ENCODE measurements at regions not wholly inside any gene's neighbourhood (a gene's known extent, or its start where the extent isn't known, plus 50 kb on each side); places are given as distances from the start of the nearest gene placed in this dataset.

DNA sequence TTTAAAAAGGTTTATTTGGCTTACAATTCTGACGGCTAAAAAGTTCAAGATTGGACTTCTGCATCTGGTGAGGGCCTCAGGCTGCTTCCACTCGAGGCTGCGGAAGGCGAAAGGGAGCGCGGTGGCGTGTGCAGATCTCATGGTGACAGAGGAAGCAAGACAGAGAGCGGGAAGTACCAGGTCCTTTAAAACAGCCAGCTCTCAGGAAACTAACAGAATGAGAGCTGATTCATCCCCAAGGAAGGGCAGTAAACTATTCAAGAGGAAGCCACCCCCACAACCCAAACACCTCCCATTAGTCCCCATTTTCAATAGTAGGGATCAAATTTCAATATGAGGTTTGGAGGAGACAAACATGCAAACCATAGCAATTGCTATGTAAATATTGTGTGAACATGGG lies 2144.2 kb upstream of the AGA start:
- intact Hi-C loops (cut with micrococcal nuclease; ENCODE audit: unreplicated experiment), result no loop called here

GRCh38 chr4:179595671-179596410 lies 2153.6 kb upstream of the AGA start:
- H3K27ac ChIP-seq (ENCODE audit: extremely low read length, insufficient read depth, low read length), result no peak overlapping the region
- ATAC-seq, result no peak
- H3K4me2 ChIP-seq (ENCODE audit: low read depth, low read length), result no peak overlapping the region
- H3K9me3 ChIP-seq (ENCODE audit: low read length), result peaks cover 4% of the 10 kb centered on the region; the same call in 1 of the 2 replicates
- ChIA-PET CTCF (ENCODE audit: low intra/inter-chr PET ratio, low total read pairs) (no interaction called here), POLR2A (no interaction called here)
- in situ Hi-C loops (cut with HindIII; ENCODE audit: extremely low pct_ligation_motif_present, low pct_unique_long_range_greater_than_20kb), result no loop called here
- no peaks in the 10 kb centered on the region for H3K79me2 ChIP-seq (ENCODE audit: insufficient read depth, low read length)
- no peak overlapping the region for H3K4me3 ChIP-seq (replicated peaks in 1 of 3; ENCODE audit: insufficient read depth in 1 of 3, low read depth in 2 of 3, low read length in 3 of 3)
- no peaks in the 10 kb centered on the region for H3K36me3 ChIP-seq (replicated peaks in 1 of 2; ENCODE audit: control insufficient read depth in 1 of 2, insufficient read depth in 2 of 2, low read length in 2 of 2)
- BruUV-seq (replicated peaks), result no TSS peak
- no peaks in the 10 kb centered on the region for H3K4me1 ChIP-seq (ENCODE audit: insufficient read depth, low read length)
- no peak for FAIRE-seq
- H2AFZ ChIP-seq (ENCODE audit: low read length), result no peak overlapping the region
- WGBS (ENCODE audit: low lambda C conversion rate), result 2% methylated on average over 6 of the region's 6 CpGs
- no peak overlapping the region for H3K9ac ChIP-seq (ENCODE audit: insufficient read depth, low read depth, low read length)
- no peaks in the 10 kb centered on the region for H3K27me3 ChIP-seq (ENCODE audit: control insufficient read depth in 1 of 2, insufficient read depth in 2 of 2, low read length in 2 of 2)
- intact Hi-C loops (cut with micrococcal nuclease; ENCODE audit: unreplicated experiment), result no loop called here
- DNase-seq (ENCODE audit: low spot score), result no peak
- no peaks in the 10 kb centered on the region for H4K20me1 ChIP-seq (ENCODE audit: insufficient read depth, low read length)
- TF ChIP-seq YEATS2 (CRISPR knock-in tag; IDR thresholded peaks at IDR 0.05; ENCODE audit: borderline replicate concordance) (no peak), KDM6A (CRISPR knock-in tag; IDR thresholded peaks at IDR 0.05; ENCODE audit: low read depth) (no peak), ZZZ3 (CRISPR knock-in tag; IDR thresholded peaks at IDR 0.05; ENCODE audit: borderline replicate concordance) (no peak), DMTF1 (CRISPR knock-in tag; IDR thresholded peaks at IDR 0.05) (no peak)
- TF ChIP-seq, protein P1, sequence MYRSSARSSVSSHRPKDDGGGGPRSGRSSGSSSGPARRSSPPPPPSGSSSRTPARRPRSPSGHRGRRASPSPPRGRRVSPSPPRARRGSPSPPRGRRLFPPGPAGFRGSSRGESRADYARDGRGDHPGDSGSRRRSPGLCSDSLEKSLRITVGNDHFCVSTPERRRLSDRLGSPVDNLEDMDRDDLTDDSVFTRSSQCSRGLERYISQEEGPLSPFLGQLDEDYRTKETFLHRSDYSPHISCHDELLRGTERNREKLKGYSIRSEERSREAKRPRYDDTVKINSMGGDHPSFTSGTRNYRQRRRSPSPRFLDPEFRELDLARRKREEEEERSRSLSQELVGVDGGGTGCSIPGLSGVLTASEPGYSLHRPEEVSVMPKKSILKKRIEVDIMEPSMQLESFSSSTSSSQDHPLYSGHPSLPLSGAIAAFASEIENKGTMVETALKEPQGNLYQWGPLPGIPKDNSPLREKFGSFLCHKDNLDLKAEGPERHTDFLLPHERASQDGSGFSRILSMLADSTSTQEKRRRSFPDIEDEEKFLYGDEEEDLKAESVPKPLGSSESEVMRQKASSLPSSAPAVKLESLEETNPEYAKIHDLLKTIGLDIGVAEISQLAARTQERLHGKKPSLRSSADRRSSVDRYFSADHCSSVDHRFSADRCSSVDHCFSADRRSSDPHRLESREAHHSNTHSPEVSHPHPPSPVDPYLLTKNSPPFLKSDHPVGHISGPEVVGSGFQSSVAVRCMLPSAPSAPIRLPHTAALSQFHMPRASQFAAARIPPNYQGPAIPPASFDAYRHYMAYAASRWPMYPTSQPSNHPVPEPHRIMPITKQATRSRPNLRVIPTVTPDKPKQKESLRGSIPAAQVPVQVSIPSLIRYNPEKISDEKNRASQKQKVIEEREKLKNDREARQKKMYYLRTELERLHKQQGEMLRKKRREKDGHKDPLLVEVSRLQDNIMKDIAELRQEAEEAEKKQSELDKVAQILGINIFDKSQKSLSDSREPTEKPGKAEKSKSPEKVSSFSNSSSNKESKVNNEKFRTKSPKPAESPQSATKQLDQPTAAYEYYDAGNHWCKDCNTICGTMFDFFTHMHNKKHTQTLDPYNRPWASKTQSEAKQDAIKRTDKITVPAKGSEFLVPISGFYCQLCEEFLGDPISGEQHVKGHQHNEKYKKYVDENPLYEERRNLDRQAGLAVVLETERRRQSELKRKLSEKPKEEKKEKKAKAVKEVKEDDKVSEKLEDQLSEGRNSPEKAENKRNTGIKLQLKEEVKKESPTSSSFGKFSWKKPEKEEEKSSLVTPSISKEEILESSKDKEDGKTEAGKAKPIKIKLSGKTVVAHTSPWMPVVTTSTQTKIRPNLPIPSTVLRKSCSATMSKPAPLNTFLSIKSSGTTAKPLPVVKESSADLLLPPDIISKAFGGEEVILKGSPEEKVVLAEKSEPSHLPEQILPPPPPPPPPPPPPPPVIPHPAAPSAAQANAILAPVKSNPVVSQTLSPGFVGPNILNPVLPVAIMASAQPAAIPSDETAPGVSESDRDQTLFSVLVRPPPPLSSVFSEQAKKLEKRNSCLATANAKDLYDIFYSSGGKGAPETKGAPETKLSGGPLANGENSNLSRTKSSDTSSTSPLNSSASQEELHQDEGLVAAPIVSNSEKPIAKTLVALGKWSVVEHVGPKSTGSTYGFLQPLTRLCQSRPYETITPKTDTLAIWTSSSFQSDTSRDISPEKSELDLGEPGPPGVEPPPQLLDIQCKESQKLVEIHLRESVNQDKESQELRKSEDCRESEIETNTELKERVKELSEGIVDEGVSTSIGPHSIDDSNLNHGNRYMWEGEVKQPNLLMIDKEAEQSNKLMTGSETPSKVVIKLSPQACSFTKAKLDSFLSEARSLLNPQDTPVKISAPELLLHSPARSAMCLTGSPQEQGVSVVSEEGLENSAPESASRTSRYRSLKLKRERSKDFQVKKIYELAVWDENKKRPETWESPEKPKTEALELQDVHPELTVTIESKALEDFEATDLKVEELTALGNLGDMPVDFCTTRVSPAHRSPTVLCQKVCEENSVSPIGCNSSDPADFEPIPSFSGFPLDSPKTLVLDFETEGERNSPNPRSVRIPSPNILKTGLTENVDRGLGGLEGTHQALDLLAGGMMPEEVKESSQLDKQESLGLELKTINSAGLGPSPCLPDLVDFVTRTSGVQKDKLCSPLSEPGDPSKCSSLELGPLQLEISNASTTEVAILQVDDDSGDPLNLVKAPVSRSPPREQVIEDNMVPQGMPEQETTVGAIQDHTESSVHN (CRISPR knock-in tag; IDR thresholded peaks at IDR 0.05), result no peak

More for the DNA sequence above, 2144.2 kb upstream of the AGA start:
- Histone ChIP-seq H3K27ac (ENCODE audit: extremely low read length, insufficient read depth, low read length) (no peak overlapping the region), H4K20me1 (ENCODE audit: insufficient read depth, low read length) (no peaks in the 10 kb centered on the region), H2AFZ (ENCODE audit: low read length) (no peak overlapping the region), H3K9ac (ENCODE audit: insufficient read depth, low read depth, low read length) (no peak overlapping the region), H3K79me2 (ENCODE audit: insufficient read depth, low read length) (no peaks in the 10 kb centered on the region), H3K4me3 (replicated peaks in 1 of 3; ENCODE audit: insufficient read depth in 1 of 3, low read depth in 2 of 3, low read length in 3 of 3) (no peak overlapping the region), H3K27me3 (ENCODE audit: control insufficient read depth in 1 of 2, insufficient read depth in 2 of 2, low read length in 2 of 2) (no peaks in the 10 kb centered on the region), H3K4me2 (ENCODE audit: low read depth, low read length) (no peak overlapping the region), H3K4me1 (ENCODE audit: insufficient read depth, low read length) (no peaks in the 10 kb centered on the region), H3K9me3 (ENCODE audit: low read length) (peaks cover 15% of the 10 kb centered on the region), H3K36me3 (replicated peaks in 1 of 2; ENCODE audit: control insufficient read depth in 1 of 2, insufficient read depth in 2 of 2, low read length in 2 of 2) (no peaks in the 10 kb centered on the region)
- no peak for TF ChIP-seq ELF4 (CRISPR knock-in tag; IDR thresholded peaks at IDR 0.05; ENCODE audit: borderline replicate concordance)
- no peak for TF ChIP-seq ZNF839 (CRISPR knock-in tag; IDR thresholded peaks at IDR 0.05; ENCODE audit: borderline replicate concordance)
- no peak for TF ChIP-seq RARG (CRISPR knock-in tag; IDR thresholded peaks at IDR 0.05; ENCODE audit: low read depth)
- no peak for TF ChIP-seq ZSCAN29 (CRISPR knock-in tag; conservative IDR thresholded peaks at IDR 0.05)
- 44% methylated on average over 8 of the region's 8 CpGs for WGBS (ENCODE audit: low lambda C conversion rate)
- POLR2A ChIA-PET, result no interaction called here
- CTCF ChIA-PET (ENCODE audit: low intra/inter-chr PET ratio, low total read pairs), result no interaction called here
- FAIRE-seq (no peak), ATAC-seq (no peak), DNase-seq (ENCODE audit: low spot score) (no peak)
- in situ Hi-C loops (cut with HindIII; ENCODE audit: extremely low pct_ligation_motif_present, low pct_unique_long_range_greater_than_20kb), result no loop called here
- BruUV-seq (replicated peaks), result no TSS peak

All from HepG2 (cell line).